IMR-90 (cell line): ENCODE measurements at regions not wholly inside any gene's neighbourhood (a gene's known extent, or its start where the extent isn't known, plus 50 kb on each side); places are given as distances from the start of the nearest gene placed in this dataset.

Experiments
- ATAC-seq: fragments of 200-7000 bp; cut with Tn5 transposase; 2 replicates; pipeline ENCODE4 v1.9.1; 2020; ENCODE audit warnings: low read depth, mild to moderate bottlenecking, moderate library complexity
- BruUV-seq: library from RNA; stranded (reverse); fragments of 400-500 nt; replicated peaks from 2 replicates; lab custom pipeline; 2021; lab: Mats Ljungman, UMichigan
- CTCF ChIA-PET: fragments of 300-600 bp; formaldehyde crosslinking; extraction: SDS; loops from one replicate; lab custom pipeline; 2021; ENCODE audit warnings: antibody characterized with exemption; lab: Yijun Ruan, JAX
- POLR2A ChIA-PET: fragments of 300-600 bp; sonication (Branson Sonifier 250); formaldehyde crosslinking; loops from one replicate; lab custom pipeline; 2022; ENCODE audit warnings: antibody characterized with exemption; ENCODE audit not compliant: unreplicated experiment; lab: Charles Lee
- DNase-seq: peaks from one replicate; pipeline ENCODE4 v3.0.0; 2013
- H2AFZ ChIP-seq: replicated peaks from 2 replicates; pipeline ENCODE3; 2013; ENCODE audit warnings: low read length, mild to moderate bottlenecking; ENCODE audit not compliant: poor library complexity
- H2AK5ac ChIP-seq: 2 replicates; pipeline ENCODE4 v1.6.1; 2013; ENCODE audit warnings: low read depth, low read length, inconsistent platforms
- H2AK9ac ChIP-seq: replicated peaks from 2 replicates; pipeline ENCODE3; 2013; ENCODE audit warnings: mild to moderate bottlenecking, low read depth, low read length, moderate library complexity; ENCODE audit not compliant: poor library complexity
- H2BK120ac ChIP-seq: 2 replicates; pipeline ENCODE4 v1.6.1; 2013; ENCODE audit warnings: low read depth, low read length, inconsistent platforms
- H2BK15ac ChIP-seq: 3 replicates; pipeline ENCODE4 v1.6.1; 2013; ENCODE audit warnings: low read depth, low read length, inconsistent platforms
- H2BK20ac ChIP-seq: 2 replicates; pipeline ENCODE4 v1.6.1; 2013; ENCODE audit warnings: low read depth, mild to moderate bottlenecking, inconsistent platforms, low read length, moderate library complexity
- H2BK5ac ChIP-seq: 2 replicates; pipeline ENCODE4 v1.6.1; 2013; ENCODE audit warnings: mild to moderate bottlenecking, low read depth, low read length, inconsistent platforms; ENCODE audit not compliant: poor library complexity, severe bottlenecking
- H3K14ac ChIP-seq: replicated peaks from 2 replicates; pipeline ENCODE4 v1.6.1; 2013; ENCODE audit warnings: low read depth, low read length, inconsistent platforms
- H3K18ac ChIP-seq: 2 replicates; pipeline ENCODE4 v1.6.1; 2013; ENCODE audit warnings: low read depth, low read length, control low read depth
- H3K23ac ChIP-seq: 2 replicates; pipeline ENCODE4 v1.6.1; 2013; ENCODE audit warnings: low read depth, low read length, inconsistent platforms
- H3K27ac ChIP-seq: 2 replicates; pipeline ENCODE4 v1.5.1; 2013; ENCODE audit warnings: mild to moderate bottlenecking, control low read depth, low read length; ENCODE audit not compliant: insufficient read depth
- H3K27me3 ChIP-seq: 2 replicates; pipeline ENCODE4 v1.6.1; 2013; ENCODE audit warnings: low read length; ENCODE audit not compliant: control insufficient read depth, insufficient read depth
- H3K36me3 ChIP-seq: 2 replicates; pipeline ENCODE4 v1.6.1; 2013; ENCODE audit warnings: low read length, mixed read lengths; ENCODE audit not compliant: control insufficient read depth, insufficient read depth
- H3K4ac ChIP-seq: 2 replicates; pipeline ENCODE4 v1.6.1; 2013; ENCODE audit warnings: low read depth, low read length, inconsistent platforms
- H3K4me1 ChIP-seq: 2 replicates; pipeline ENCODE4 v1.6.1; 2013; ENCODE audit warnings: low read length, mixed read lengths; ENCODE audit not compliant: control insufficient read depth, insufficient read depth
- H3K4me2 ChIP-seq: 2 replicates; pipeline ENCODE4 v1.6.1; 2013; ENCODE audit warnings: low read depth, mild to moderate bottlenecking, control low read depth, low read length, moderate library complexity
- H3K4me3 ChIP-seq: 2 replicates; pipeline ENCODE4 v1.5.1; 2013; ENCODE audit warnings: low read depth, mild to moderate bottlenecking, control low read depth, low read length, moderate library complexity; ENCODE audit not compliant: insufficient read depth
- H3K56ac ChIP-seq: 2 replicates; pipeline ENCODE4 v1.6.1; 2013; ENCODE audit warnings: low read length, inconsistent platforms; ENCODE audit not compliant: insufficient read depth; ENCODE audit errors: extremely low read depth
- H3K79me1 ChIP-seq, 2 experiments: 2 replicates each; pipeline ENCODE4 v1.6.1; 2013; ENCODE audit warnings: low read length in 2 of 2, inconsistent platforms in 1 of 2, low read depth in 1 of 2
- H3K9ac ChIP-seq: 2 replicates; pipeline ENCODE4 v1.6.1; 2013; ENCODE audit warnings: low read depth, low read length, control low read depth
- H3K9me1 ChIP-seq: 2 replicates; pipeline ENCODE4 v1.6.1; 2013; ENCODE audit warnings: low read length, inconsistent platforms; ENCODE audit not compliant: insufficient read depth
- H3K9me3 ChIP-seq: 2 replicates; pipeline ENCODE4 v1.6.1; 2013; ENCODE audit warnings: low read length; ENCODE audit not compliant: control insufficient read depth, insufficient read depth
- H4K20me1 ChIP-seq: 2 replicates; pipeline ENCODE4 v1.6.1; 2013; ENCODE audit warnings: low read length, inconsistent platforms; ENCODE audit not compliant: insufficient read depth
- H4K5ac ChIP-seq: 2 replicates; pipeline ENCODE4 v1.6.1; 2013; ENCODE audit warnings: mild to moderate bottlenecking, low read depth, low read length, control low read depth
- H4K8ac ChIP-seq, 2 experiments: 2 replicates each; pipeline ENCODE4 v1.6.1; 2013; ENCODE audit warnings: low read depth in 2 of 2, low read length in 2 of 2, control low read depth in 1 of 2, inconsistent platforms in 1 of 2
- H4K91ac ChIP-seq: 2 replicates; pipeline ENCODE4 v1.6.1; 2013; ENCODE audit warnings: low read depth, low read length, inconsistent platforms; ENCODE audit not compliant: insufficient read depth
- BHLHE40 ChIP-seq: fragments of 150-350 bp; IDR thresholded peaks from 2 replicates; pipeline ENCODE4 v1.6.1; 2016; ENCODE audit warnings: mild to moderate bottlenecking, low read depth, low read length
- CEBPB ChIP-seq: IDR thresholded peaks from 2 replicates; pipeline ENCODE4 v1.6.1; 2012; ENCODE audit warnings: low read depth, low read length, improper control_type of control experiment
- MXI1 ChIP-seq: IDR thresholded peaks from 2 replicates; pipeline ENCODE4 v1.6.1; 2012; ENCODE audit warnings: low read depth, mild to moderate bottlenecking, low read length, moderate library complexity, borderline replicate concordance
- NFE2L2 ChIP-seq: fragments of 150-350 bp; IDR thresholded peaks from 2 replicates; pipeline ENCODE4 v1.6.1; 2016; ENCODE audit warnings: low read depth, mild to moderate bottlenecking, low read length
- SMC3 ChIP-seq: fragments of 150-350 bp; IDR thresholded peaks from 2 replicates; pipeline ENCODE4 v1.6.1; 2016; ENCODE audit warnings: low read depth, mild to moderate bottlenecking, antibody characterized with exemption, low read length, moderate library complexity
- WGBS, 2 experiments: methylation state at CpG; one replicate each; pipeline versions ENCODE4 v1.1.5 to v1.1.7; 2013; ENCODE audit warnings: missing lambda C conversion rate in 2 of 2; ENCODE audit not compliant: insufficient read length in 1 of 2; ENCODE audit errors: extremely low coverage in 2 of 2; 5-methylcytosine and 5-hydroxymethylcytosine counted together
- dilution Hi-C: fragments of 300-500 bp; cut with HindIII; formaldehyde crosslinking; loops from one replicate; pipeline ENCODE4 v1.14.3; 2018; ENCODE audit warnings: low sequenced_read_pairs; ENCODE audit not compliant: unreplicated experiment
- in situ Hi-C: fragments of 300-500 bp; cut with MboI; formaldehyde crosslinking; loops from 3 replicates; pipeline ENCODE4 v1.14.3; 2019; ENCODE audit warnings: low sequenced_read_pairs, inconsistent platforms, mixed read lengths
- intact Hi-C: fragments of 100-400 bp; cut with micrococcal nuclease; formaldehyde crosslinking; loops from 2 replicates; pipeline ENCODE4 v1.10.0; 2022
- TF ChIP-seq, protein P1 (sequence below): fragments of 150-350 bp; IDR thresholded peaks from 2 replicates; pipeline ENCODE4 v1.6.1; 2016; ENCODE audit warnings: low read depth, mild to moderate bottlenecking, low read length, moderate library complexity, borderline replicate concordance
- TF ChIP-seq, protein P2 (sequence below): fragments of 150-350 bp; IDR thresholded peaks from 2 replicates; pipeline ENCODE4 v1.6.1; 2017; ENCODE audit warnings: mild to moderate bottlenecking, antibody characterized with exemption, low read length, low read depth

- no peak overlapping the region for H2BK5ac ChIP-seq
- H4K20me1 ChIP-seq, result no peaks in the 10 kb centered on the region
- H2BK120ac ChIP-seq, result no peak overlapping the region
- no peak overlapping the region for H2AFZ ChIP-seq
- H3K9ac ChIP-seq, result no peak overlapping the region
- H3K4ac ChIP-seq, result no peak overlapping the region
- TF ChIP-seq NFE2L2 (no peak), BHLHE40 (no peak), SMC3 (no peak), CEBPB (no peak), MXI1 (no peak)
- TF ChIP-seq, protein P1, sequence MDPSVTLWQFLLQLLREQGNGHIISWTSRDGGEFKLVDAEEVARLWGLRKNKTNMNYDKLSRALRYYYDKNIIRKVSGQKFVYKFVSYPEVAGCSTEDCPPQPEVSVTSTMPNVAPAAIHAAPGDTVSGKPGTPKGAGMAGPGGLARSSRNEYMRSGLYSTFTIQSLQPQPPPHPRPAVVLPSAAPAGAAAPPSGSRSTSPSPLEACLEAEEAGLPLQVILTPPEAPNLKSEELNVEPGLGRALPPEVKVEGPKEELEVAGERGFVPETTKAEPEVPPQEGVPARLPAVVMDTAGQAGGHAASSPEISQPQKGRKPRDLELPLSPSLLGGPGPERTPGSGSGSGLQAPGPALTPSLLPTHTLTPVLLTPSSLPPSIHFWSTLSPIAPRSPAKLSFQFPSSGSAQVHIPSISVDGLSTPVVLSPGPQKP, result no peak
- TF ChIP-seq, protein P2, sequence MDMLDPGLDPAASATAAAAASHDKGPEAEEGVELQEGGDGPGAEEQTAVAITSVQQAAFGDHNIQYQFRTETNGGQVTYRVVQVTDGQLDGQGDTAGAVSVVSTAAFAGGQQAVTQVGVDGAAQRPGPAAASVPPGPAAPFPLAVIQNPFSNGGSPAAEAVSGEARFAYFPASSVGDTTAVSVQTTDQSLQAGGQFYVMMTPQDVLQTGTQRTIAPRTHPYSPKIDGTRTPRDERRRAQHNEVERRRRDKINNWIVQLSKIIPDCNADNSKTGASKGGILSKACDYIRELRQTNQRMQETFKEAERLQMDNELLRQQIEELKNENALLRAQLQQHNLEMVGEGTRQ, result no peak
- peak; percentile 60 for ATAC-seq
- H4K8ac ChIP-seq, result no peak overlapping the region
- H3K36me3 ChIP-seq, result no peaks in the 10 kb centered on the region
- H3K79me1 ChIP-seq, result no peaks in the 10 kb centered on the region
- no peaks in the 10 kb centered on the region for H3K4me1 ChIP-seq
- no peak overlapping the region for H2BK15ac ChIP-seq
- dilution Hi-C loops (no loop called here), intact Hi-C loops (no loop called here), in situ Hi-C loops (no loop called here)
- no peak overlapping the region for H4K91ac ChIP-seq
- no peak overlapping the region for H3K18ac ChIP-seq
- no peaks in the 10 kb centered on the region for H3K9me1 ChIP-seq
- BruUV-seq, result no TSS peak
- ChIA-PET POLR2A (no interaction called here), CTCF (no interaction called here)
- no CpG with 5 or more reads among the region's 1 CpG for WGBS, 2 experiments
- H3K9me3 ChIP-seq, result no peaks in the 10 kb centered on the region
- peak; percentile 55 for DNase-seq
- H2BK20ac ChIP-seq, result no peak overlapping the region
- no peak overlapping the region for H3K56ac ChIP-seq
- no peak overlapping the region for H4K5ac ChIP-seq
- H3K23ac ChIP-seq, result no peak overlapping the region
- no peak overlapping the region for H3K14ac ChIP-seq
- no peaks in the 10 kb centered on the region for H3K27me3 ChIP-seq
- no peak overlapping the region for H2AK9ac ChIP-seq
- H3K4me2 ChIP-seq, result no peak overlapping the region
- H2AK5ac ChIP-seq, result no peak overlapping the region
- no peak overlapping the region for H3K4me3 ChIP-seq
- no peak overlapping the region for H3K27ac ChIP-seq
Observed at GRCh38 chr1:81664341-81664740, 136.4 kb upstream of the ADGRL2 start.
